ENCODE measurements at regions not wholly inside any gene's neighbourhood (a gene's known extent, or its start where the extent isn't known, plus 50 kb on each side); places are given as distances from the start of the nearest gene placed in this dataset.
"Not testable (repeated sequence)": the region's sequence is repeated elsewhere in the genome, so short reads cannot be mapped to it uniquely, and the experiment has no call there.

DNA sequence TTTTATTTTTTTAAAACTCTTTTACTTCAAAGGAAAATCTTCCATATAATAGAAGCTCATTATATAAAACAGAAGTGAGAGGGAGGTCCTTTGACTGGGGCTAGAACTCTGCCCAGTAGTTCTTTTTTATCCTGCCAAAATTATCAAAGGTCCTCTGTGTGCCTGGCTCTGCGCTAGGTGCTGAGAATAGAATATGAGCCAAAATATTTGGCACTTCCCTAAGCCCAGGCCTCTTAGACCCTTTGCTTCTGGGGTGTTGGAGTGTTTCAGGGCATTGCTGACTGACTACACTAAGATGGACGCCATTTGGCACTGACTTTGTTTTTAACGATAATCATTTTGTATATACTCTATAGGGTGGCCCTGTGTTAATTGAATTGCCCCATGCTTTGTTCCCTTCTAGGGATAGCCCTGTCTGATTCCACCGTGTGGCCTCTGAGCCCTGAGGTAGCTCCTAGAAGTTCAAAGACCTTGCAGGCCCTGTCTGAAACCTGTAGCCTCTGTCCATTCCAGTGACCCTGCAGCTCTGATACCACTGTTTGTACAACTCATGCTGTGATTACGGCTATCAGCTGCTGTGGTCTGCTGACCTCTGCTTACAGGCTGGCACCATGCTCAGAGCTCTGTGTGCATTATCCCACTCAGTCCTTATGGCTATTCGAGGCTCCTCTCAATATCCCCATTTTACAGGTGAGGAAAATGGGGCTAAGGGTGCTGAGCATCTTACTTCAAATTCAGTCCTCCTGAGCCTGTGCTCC, 84.3 kb upstream of the SHB start:
- DNase-seq, result no peak

GRCh38 chr9:38149647-38150046, 80.6 kb upstream of the SHB start:
- no peak for DNase-seq

- DNase-seq, result no peak
Observed at GRCh38 chr9:38146844-38147243, 77.8 kb upstream of the SHB start.

- DNase-seq, result no peak
Observed at GRCh38 chr9:38145526-38146053, 76.6 kb upstream of the SHB start.

GRCh38 chr9:38144421-38144820, 75.4 kb upstream of the SHB start:
- DNase-seq, result no peak

DNA sequence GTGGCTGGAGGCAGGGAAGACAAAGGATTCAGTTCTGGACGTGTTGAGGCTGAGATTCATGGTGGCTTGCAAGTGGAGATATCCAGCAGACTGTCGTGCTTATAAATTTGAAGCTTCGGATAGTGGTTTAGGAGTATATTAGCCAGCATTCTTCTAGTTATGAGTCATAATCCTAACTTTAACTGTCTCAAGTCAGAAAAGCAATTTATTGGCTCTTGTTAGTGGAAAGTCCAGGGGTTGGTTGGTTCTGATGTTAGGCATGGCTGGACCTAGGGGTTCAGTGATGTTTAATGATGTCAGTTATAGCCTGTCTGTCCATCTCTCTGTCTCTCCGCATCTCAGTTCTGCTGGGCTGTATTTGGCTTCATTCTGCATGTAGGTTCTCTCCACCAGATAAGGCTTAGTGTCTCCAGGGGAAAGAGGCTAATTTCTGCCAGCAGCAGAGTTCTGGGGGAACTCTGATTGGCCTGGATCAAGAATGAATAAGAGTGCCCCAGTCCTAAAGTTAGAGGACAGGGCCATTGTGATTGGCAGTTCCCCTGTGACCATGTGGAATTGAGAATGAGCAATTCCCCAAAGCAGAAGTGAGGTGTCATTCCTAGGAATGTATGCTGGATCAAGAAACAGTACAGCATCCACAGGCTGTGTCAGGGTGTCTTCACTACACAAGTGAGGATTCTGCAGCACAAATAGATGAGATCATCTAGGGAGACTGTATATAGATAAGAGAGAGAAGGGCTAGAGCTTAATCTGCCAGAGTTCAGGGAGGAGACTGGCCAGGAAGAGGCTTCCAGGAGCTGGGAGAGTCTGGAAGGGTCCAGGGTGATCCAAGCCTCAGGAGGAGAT, 72.9 kb upstream of the SHB start:
- no peak for DNase-seq

DNA sequence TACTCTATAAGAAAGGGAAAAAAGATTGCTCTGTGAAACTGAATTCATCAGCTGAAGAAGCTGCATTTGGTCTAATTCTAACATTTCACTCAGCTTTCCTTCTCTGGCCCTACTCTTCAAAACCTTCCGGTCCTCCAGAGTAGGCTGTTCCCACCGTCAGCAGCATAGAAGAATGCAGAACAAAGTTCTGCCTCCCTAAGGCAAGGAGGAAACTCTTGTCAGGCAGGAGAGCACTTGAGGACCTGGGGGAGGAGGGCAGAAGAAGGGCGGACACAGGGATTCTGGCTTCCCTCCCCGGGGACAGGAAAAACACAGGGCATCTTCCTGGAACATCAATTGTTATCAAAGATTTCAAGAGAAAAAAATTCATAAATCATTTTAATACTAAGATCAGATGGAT, 69.2 kb upstream of the SHB start:
- no peak for DNase-seq

- no peak for DNase-seq
Observed at GRCh38 chr9:38137342-38137741, 68.3 kb upstream of the SHB start.

DNA sequence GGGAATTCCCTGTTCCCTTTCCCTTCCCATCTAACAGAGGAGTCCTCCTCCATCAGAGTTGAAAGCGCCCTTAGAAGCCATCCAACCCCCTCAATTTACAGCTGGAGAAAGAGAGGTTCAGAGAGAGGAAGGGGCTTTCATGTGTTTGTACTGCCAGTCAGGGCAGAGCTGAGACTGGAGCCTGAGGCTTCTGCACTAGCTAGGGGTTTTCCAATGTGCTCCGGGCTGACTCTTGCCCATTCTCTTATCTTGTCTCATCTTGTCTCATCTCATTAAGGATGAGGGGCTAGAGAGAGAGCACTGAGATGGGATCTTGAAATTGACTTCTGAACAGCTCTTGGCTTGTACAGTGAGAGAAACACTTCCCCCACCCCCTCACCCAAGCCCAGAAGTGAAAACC, 67.4 kb upstream of the SHB start:
- DNase-seq, result no peak

DNA sequence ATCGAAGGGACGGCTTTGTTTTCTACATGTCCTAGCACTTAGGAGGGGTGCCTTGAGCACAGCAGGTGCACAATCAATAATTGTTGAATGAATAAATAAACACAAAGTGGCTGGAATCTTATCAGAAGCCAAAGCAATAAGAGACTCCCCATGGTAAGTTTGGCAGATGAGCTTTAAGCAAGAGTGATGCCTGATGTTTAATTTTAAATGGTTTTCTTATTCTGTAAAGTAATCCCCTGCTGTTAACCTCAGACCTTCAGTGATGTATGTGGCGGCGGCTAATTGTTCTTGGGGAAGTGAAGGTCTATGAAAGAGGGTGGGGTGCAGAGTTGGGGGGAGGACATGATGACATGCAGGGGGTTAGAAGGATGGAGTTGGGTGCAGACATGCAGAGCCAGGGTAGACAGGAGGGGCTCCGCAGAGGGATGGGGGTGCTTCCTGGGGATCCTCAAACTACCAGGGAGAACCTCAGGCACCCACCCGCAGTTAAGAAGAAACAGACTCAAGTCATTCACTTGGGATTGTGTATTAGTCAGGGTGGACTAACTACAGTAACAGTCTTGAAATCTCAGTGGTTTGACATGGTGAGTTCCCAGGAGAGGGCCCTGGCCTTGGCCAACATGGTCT, 65.7 kb upstream of the SHB start:
- no peak for DNase-seq

- no peak for DNase-seq
Observed at GRCh38 chr9:38133595-38133994, 64.6 kb upstream of the SHB start.

- no peak for DNase-seq
Observed at GRCh38 chr9:38132956-38133355, 63.9 kb upstream of the SHB start.

DNA sequence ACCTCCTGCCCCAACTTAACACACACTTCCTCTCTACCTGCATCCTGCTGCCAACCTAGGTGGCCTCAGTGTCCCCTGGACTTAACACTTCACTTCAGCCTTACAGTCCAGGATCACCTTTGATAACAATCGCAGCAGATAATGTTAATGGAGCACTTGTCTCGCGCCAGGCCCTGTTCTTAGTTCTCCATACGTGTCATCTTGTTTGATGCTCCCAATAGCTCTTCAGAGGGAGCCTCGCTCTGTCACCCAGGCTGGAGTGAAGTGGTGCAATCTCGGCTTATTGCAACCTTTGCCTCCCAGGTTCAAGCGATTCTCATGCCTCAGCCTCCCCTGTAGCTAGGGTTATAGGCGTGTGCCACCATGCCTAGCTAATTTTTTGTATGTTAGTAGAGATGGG, 62.7 kb upstream of the SHB start:
- no peak for DNase-seq

- no peak for DNase-seq
Observed at GRCh38 chr9:38130724-38131123, 61.7 kb upstream of the SHB start.

- no peak for DNase-seq
Observed at GRCh38 chr9:38129366-38129765, 60.3 kb upstream of the SHB start.

DNA sequence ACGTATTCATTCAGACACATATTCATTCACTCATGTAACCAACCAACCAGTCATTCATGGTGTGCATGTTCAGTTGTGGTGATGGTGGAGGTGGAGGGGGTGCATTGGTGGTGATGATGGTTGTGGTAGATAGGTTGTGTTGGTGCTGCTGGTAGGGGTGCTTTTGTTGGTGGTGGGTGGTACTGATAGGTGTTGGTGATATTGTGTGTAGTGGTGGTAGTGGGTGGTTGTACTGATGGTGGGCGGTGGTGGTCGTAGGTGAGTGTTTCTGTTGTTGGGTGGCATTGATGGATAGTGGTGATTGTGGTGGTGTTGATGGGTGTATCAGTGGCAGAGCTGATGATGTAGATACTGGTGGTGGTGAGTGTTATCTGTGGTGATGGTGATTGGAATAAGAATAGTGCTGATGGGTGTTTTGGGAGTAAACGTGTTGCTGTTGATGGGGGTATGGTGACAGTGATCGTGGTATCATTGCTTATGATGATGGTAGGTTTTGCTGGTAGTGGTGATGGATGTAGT, 59.8 kb upstream of the SHB start:
- DNase-seq, result no peak

GRCh38 chr9:38127271-38127839, 58.3 kb upstream of the SHB start:
- DNase-seq, result no peak

DNA sequence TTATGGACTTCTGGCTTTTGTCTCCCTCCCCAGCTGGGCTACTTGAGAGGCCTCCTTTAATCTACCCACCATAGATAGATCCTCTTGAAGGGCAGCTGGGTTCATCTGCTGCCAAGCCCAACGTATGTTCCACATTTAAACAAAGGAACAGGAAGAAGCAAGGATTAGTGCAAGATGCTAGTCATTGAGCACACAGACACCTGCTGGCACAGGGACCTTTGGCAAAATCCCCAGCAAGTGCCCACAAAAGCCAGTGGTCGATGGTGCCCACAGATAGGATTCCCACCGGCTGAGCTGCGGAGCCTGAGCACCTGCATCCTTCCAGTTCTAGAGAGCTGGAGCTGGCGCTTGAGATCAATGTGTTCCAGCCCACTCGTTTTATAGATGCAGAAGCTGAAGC, 57.7 kb upstream of the SHB start:
- DNase-seq, result no peak

GRCh38 chr9:38125889-38126288, 56.9 kb upstream of the SHB start:
- DNase-seq, result no peak

- DNase-seq, result not testable (repeated sequence)
Observed at GRCh38 chr9:38123359-38123758, 54.3 kb upstream of the SHB start.

GRCh38 chr9:38120961-38121360, 51.9 kb upstream of the SHB start:
- DNase-seq, result no peak

DNA sequence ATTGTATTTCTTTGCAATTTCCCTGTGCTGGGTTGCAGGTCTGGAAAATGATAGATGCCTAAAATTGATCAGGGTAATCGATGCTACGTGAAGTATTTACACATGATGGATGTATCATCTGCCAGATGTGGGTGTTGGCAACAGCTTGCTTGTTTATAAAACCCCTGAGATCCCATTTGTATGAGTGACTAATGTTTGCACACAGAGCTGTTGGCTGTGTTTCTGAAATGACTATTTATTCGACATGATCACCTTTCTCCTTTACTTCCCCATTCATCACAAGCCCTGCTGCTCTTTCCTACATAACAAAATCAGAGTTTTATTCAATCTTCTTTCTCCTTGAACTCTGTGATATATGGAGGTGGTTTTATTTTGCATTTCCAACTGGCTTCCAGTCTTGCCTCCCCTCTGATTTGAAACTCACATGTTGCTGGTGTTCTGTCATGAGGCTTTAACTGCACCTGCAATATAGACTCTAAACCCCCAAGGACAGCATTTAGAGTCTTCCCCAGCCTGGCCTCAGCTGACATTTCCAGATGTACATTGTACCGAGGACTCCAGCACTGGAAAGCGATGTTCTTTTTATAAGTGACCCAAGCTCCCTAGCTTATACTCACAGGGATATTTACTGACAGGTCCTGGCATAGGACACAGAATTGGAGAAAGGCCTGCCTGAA, 50.7 kb upstream of the SHB start:
- no peak for DNase-seq

All from NCI-H187 treated with DMSO at 0.1 percent for 48 hours (cell line).